ENCODE measurements at regions not wholly inside any gene's neighbourhood (a gene's known extent, or its start where the extent isn't known, plus 50 kb on each side); places are given as distances from the start of the nearest gene placed in this dataset.

- no peaks in the 10 kb centered on the region for H3K27me3 Mint-ChIP-seq (ENCODE audit: low read depth)
These were observed 435.2 kb downstream of the FGF9 start for GRCh38 chr13:22106058-22106457.

More at GRCh38 chr13:22106058-22106457, 435.2 kb downstream of the FGF9 start:
- H3K23ac ChIP-seq (ENCODE audit: insufficient read length, low read depth, low read length): no peak overlapping the region
- H4K5ac ChIP-seq (ENCODE audit: insufficient read length, low read depth, low read length): no peak overlapping the region
- H3K56ac ChIP-seq (ENCODE audit: insufficient read length, low read depth, low read length): no peak overlapping the region
- H2BK12ac ChIP-seq (ENCODE audit: insufficient read length, low read depth, low read length): no peak overlapping the region
- H3K23me2 ChIP-seq (ENCODE audit: insufficient read length, low read depth, low read length, poor library complexity, severe bottlenecking): no peaks in the 10 kb centered on the region
- H3K79me1 ChIP-seq (ENCODE audit: insufficient read depth, low read depth, low read length, poor library complexity, severe bottlenecking): no peaks in the 10 kb centered on the region
- WGBS (ENCODE audit: extremely low coverage, insufficient read length, low lambda C conversion rate): no CpG with 5 or more reads among the region's 3 CpGs
- H3K4me1 ChIP-seq (ENCODE audit: insufficient read depth, low read length): no peaks in the 10 kb centered on the region
- no peak overlapping the region for H3K4me2 ChIP-seq (ENCODE audit: insufficient read depth, insufficient read length, low read length)
- no peak overlapping the region for H2BK120ac ChIP-seq (ENCODE audit: low read depth, low read length, poor library complexity, severe bottlenecking)
- H3K4ac ChIP-seq (ENCODE audit: low read depth, low read length): no peak overlapping the region
- H2AK5ac ChIP-seq (ENCODE audit: insufficient read length, low read length): no peak overlapping the region
- H4K91ac ChIP-seq (ENCODE audit: insufficient read length, low read depth, low read length): no peak overlapping the region
- H3K4me3 Mint-ChIP-seq: no peak overlapping the region
- no peaks in the 10 kb centered on the region for H3K79me2 ChIP-seq (ENCODE audit: insufficient read depth, low read length)
- DNase-seq: no peak
- H2BK5ac ChIP-seq (ENCODE audit: insufficient read length, low read length): no peak overlapping the region
- H3K9me3 Mint-ChIP-seq: no peaks in the 10 kb centered on the region
- H3K27ac Mint-ChIP-seq: no peak overlapping the region
- H3K36me3 Mint-ChIP-seq (ENCODE audit: insufficient read depth in 1 of 3, low read depth in 3 of 3): no peaks in the 10 kb centered on the region
- no peaks in the 10 kb centered on the region for H3K27me3 ChIP-seq (ENCODE audit: insufficient read depth, low read length)
- H2BK15ac ChIP-seq (ENCODE audit: low read depth, low read length): no peak overlapping the region
- H2AFZ ChIP-seq (ENCODE audit: low read length): no peak overlapping the region
- no peak overlapping the region for H3K9ac ChIP-seq (ENCODE audit: extremely low read depth, insufficient read length, low read length)
- H3K9me3 ChIP-seq (ENCODE audit: control insufficient read depth, low read depth, low read length): no peaks in the 10 kb centered on the region
- no peaks in the 10 kb centered on the region for H4K20me1 ChIP-seq (ENCODE audit: control insufficient read depth, insufficient read depth, insufficient read length)
- no peak overlapping the region for H3K27ac ChIP-seq (ENCODE audit: insufficient read length, low read depth, low read length)
- no peak overlapping the region for H2BK20ac ChIP-seq (ENCODE audit: low read depth, low read length, poor library complexity, severe bottlenecking)
- H3T11ph ChIP-seq (ENCODE audit: low read length): no peak overlapping the region
- H3K18ac ChIP-seq (ENCODE audit: insufficient read length, low read depth, low read length): no peak overlapping the region
- H3K14ac ChIP-seq (ENCODE audit: insufficient read depth, low read length): no peak overlapping the region
- H4K8ac ChIP-seq (replicated peaks; ENCODE audit: insufficient read length, low read depth, low read length): no peak overlapping the region
- no peaks in the 10 kb centered on the region for H3K4me1 Mint-ChIP-seq
- TF ChIP-seq CTCF (conservative IDR thresholded peaks at IDR 0.05): no peak
